Progenitor cell of endocrine pancreas (in vitro differentiated cells): ENCODE measurements at regions not wholly inside any gene's neighbourhood (a gene's known extent, or its start where the extent isn't known, plus 50 kb on each side); places are given as distances from the start of the nearest gene placed in this dataset.

Source experiments
- DNase-seq: peaks from one replicate; pipeline ENCODE4 v3.0.0; 2021; ENCODE audit warnings: low spot score; ENCODE audit not compliant: unreplicated experiment
- H3K27ac Mint-ChIP-seq: 2 replicates; pipeline ENCODE4 v1.8.0; 2021; ENCODE audit warnings: mild to moderate bottlenecking, moderate library complexity, mixed read lengths
- H3K27me3 Mint-ChIP-seq: 2 replicates; pipeline ENCODE4 v1.8.0; 2021; ENCODE audit warnings: mixed read lengths
- H3K36me3 Mint-ChIP-seq: 2 replicates; pipeline ENCODE4 v1.8.0; 2022; ENCODE audit warnings: mixed read lengths; ENCODE audit not compliant: insufficient read depth
- H3K4me1 Mint-ChIP-seq: 2 replicates; pipeline ENCODE4 v1.8.0; 2021; ENCODE audit warnings: low read depth, mixed read lengths
- H3K4me3 Mint-ChIP-seq: 2 replicates; pipeline ENCODE4 v1.8.0; 2021; ENCODE audit warnings: low read depth, mild to moderate bottlenecking, moderate library complexity, mixed read lengths
- H3K9me3 Mint-ChIP-seq: 2 replicates; pipeline ENCODE4 v1.8.0; 2021; ENCODE audit warnings: low read depth, mixed read lengths
- CTCF ChIP-seq: fragments of 200-600 bp; sonication (generic); IDR thresholded peaks from one replicate; pipeline ENCODE4 v1.5.0; 2021; ENCODE audit warnings: antibody characterized with exemption, mild to moderate bottlenecking; ENCODE audit not compliant: unreplicated experiment

- no peaks in the 10 kb centered on the region for H3K36me3 Mint-ChIP-seq
- no peak overlapping the region for H3K4me3 Mint-ChIP-seq
- peak overlapping the region; percentile 78 for H3K27ac Mint-ChIP-seq
- H3K27me3 Mint-ChIP-seq = no peaks in the 10 kb centered on the region
- TF ChIP-seq CTCF = no peak
- no peak for DNase-seq
- H3K9me3 Mint-ChIP-seq = no peaks in the 10 kb centered on the region
- peaks cover 59% of the 10 kb centered on the region for H3K4me1 Mint-ChIP-seq
Observed at GRCh38 chr16:75943705-75944514, 217.6 kb upstream of the CPHXL start.

- no peak for TF ChIP-seq CTCF
- Mint-ChIP-seq H3K4me3 (peak overlapping the region; percentile 9), H3K4me1 (peaks cover 62% of the 10 kb centered on the region), H3K27me3 (no peaks in the 10 kb centered on the region), H3K27ac (peak overlapping the region; percentile 94), H3K9me3 (peaks cover 5% of the 10 kb centered on the region), H3K36me3 (no peaks in the 10 kb centered on the region)
- no peak for DNase-seq
Observed at GRCh38 chr16:75945916-75946457, 219.7 kb upstream of the CPHXL start.

DNA sequence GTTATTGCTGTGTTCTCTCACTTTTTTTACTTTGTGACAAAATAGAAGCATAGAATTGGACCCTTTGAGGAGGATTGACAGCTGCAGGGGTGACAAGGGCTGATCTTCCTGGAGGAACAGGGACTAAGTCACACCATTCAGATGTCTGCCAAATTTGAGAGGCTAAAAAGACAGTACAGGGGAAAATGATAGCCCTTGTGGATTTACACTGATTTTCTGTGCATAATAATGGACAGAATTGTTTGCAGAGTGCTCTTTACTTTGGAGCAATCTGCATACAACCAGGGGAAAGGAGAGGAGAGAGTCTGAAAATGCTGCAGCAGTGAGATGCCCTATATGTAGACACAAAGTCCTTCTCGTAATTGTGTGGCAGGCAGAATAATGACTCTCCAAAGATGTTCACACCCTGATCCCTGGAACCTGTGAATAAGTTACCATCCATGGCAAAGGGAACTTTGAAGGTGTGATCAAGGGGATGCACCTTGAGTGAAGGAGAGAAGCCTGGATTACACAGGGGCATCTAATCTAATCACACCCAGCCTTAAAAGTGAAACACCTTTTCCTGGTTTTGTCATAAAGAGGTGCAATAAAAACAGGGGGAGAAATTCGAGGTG is 221.4 kb upstream of the CPHXL start:
- H3K36me3 Mint-ChIP-seq = no peaks in the 10 kb centered on the region
- H3K27ac Mint-ChIP-seq = no peak overlapping the region
- H3K4me3 Mint-ChIP-seq = no peak overlapping the region
- TF ChIP-seq CTCF = no peak
- DNase-seq = no peak
- peaks cover 8% of the 10 kb centered on the region for H3K9me3 Mint-ChIP-seq
- no peaks in the 10 kb centered on the region for H3K27me3 Mint-ChIP-seq
- H3K4me1 Mint-ChIP-seq = peaks cover 50% of the 10 kb centered on the region

DNA sequence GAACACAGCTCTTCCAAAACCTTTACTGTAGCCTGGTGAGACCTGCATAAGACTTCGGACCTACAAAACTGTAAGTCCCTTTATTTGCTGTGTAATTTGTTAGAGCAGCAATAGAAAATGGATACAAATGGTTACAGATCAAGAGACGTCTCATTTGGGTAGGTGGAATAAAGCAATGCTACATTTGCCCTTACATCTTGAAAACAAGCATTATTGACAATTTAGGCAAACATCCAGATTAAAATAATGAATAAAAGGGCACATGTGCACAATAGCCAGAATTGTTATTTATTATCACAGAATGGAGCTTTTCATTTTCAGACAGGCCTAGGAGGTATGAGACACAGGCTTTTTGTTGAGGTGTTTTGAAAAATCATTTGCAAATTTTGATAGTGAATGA is 222.2 kb upstream of the CPHXL start:
- Mint-ChIP-seq H3K9me3 (peaks cover 8% of the 10 kb centered on the region), H3K4me3 (no peak overlapping the region), H3K36me3 (no peaks in the 10 kb centered on the region), H3K4me1 (peaks cover 46% of the 10 kb centered on the region), H3K27me3 (no peaks in the 10 kb centered on the region), H3K27ac (no peak overlapping the region)
- no peak for TF ChIP-seq CTCF
- no peak for DNase-seq

DNA sequence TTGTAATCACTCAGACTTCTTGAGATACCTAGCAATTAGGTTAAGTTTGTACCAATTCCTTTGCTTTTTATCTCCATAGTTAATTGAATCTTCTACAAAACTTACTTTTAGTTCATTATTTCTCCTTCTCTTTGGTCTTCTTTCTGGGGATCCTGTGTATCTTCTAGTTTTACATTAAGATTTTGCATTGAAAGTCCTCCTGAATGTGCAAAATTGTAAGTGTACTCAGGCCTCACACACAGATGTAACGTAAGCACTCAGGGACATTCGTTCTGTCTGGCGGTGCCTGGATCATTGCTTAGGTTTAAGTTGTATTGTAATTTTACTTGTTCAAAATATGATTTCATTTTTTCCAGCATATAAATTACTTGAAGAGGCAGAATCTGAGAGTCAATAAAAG is 222.6 kb upstream of the CPHXL start:
- Mint-ChIP-seq H3K4me3 (no peak overlapping the region), H3K27ac (peak overlapping the region; percentile 18), H3K9me3 (peaks cover 8% of the 10 kb centered on the region), H3K27me3 (no peaks in the 10 kb centered on the region), H3K4me1 (peaks cover 42% of the 10 kb centered on the region), H3K36me3 (no peaks in the 10 kb centered on the region)
- DNase-seq = no peak
- no peak for TF ChIP-seq CTCF
